Hepatocyte (in vitro differentiated cells): ENCODE measurements at regions not wholly inside any gene's neighbourhood (a gene's known extent, or its start where the extent isn't known, plus 50 kb on each side); places are given as distances from the start of the nearest gene placed in this dataset.

Experiments
- DNase-seq: peaks from one replicate; pipeline ENCODE4 v3.0.0-alpha.2; 2016; ENCODE audit warnings: low spot score
- H2AFZ ChIP-seq: fragments of 200-600 bp; sonication (generic); 2 replicates; pipeline ENCODE4 v1.6.0; 2016; ENCODE audit warnings: antibody characterized with exemption, mild to moderate bottlenecking
- H3K27ac ChIP-seq: fragments of 200-600 bp; sonication (generic); 2 replicates; pipeline ENCODE4 v1.5.1; 2016; ENCODE audit warnings: mild to moderate bottlenecking
- H3K27me3 ChIP-seq: fragments of 200-600 bp; sonication (generic); 2 replicates; pipeline ENCODE4 v1.6.1; 2016
- H3K36me3 ChIP-seq: fragments of 200-600 bp; sonication (generic); replicated peaks from 2 replicates; pipeline ENCODE4 v1.5.1; 2016; ENCODE audit warnings: low read depth; ENCODE audit not compliant: insufficient read depth
- H3K4me1 ChIP-seq: fragments of 200-600 bp; sonication (generic); 2 replicates; pipeline ENCODE4 v1.5.1; 2016; ENCODE audit warnings: mild to moderate bottlenecking, moderate library complexity; ENCODE audit not compliant: insufficient read depth
- H3K4me2 ChIP-seq: fragments of 200-600 bp; sonication (generic); 2 replicates; pipeline ENCODE4 v1.6.0; 2016
- H3K4me3 ChIP-seq: fragments of 200-600 bp; sonication (generic); 2 replicates; pipeline ENCODE4 v1.5.1; 2016; ENCODE audit warnings: mild to moderate bottlenecking
- H3K79me2 ChIP-seq: fragments of 200-600 bp; sonication (generic); 2 replicates; pipeline ENCODE4 v1.6.0; 2017; ENCODE audit warnings: mild to moderate bottlenecking
- H3K9me2 ChIP-seq: fragments of 200-600 bp; sonication (generic); replicated peaks from 2 replicates; pipeline ENCODE4 v1.6.0; 2017; ENCODE audit warnings: mild to moderate bottlenecking; ENCODE audit not compliant: insufficient read depth
- H3K9me3 ChIP-seq: fragments of 200-600 bp; sonication (generic); 2 replicates; pipeline ENCODE4 v1.5.1; 2016; ENCODE audit warnings: low read depth, mild to moderate bottlenecking
- H4K20me1 ChIP-seq: fragments of 200-600 bp; sonication (generic); 2 replicates; pipeline ENCODE4 v1.6.0; 2016; ENCODE audit warnings: mild to moderate bottlenecking; ENCODE audit not compliant: insufficient read depth, poor library complexity, severe bottlenecking
- CTCF ChIP-seq: fragments of 200-600 bp; sonication (generic); IDR thresholded peaks from 2 replicates; pipeline ENCODE4 v1.5.1; 2016; ENCODE audit warnings: antibody characterized with exemption, mild to moderate bottlenecking; ENCODE audit not compliant: poor library complexity
- EZH2 ChIP-seq: fragments of 200-600 bp; sonication (generic); IDR thresholded peaks from 2 replicates; pipeline ENCODE4 v1.6.1; 2016; ENCODE audit warnings: antibody characterized with exemption, mild to moderate bottlenecking, borderline replicate concordance
- EZH2phosphoT487 ChIP-seq: fragments of 200-600 bp; sonication (generic); IDR thresholded peaks from one replicate; pipeline ENCODE4 v1.6.1; 2018; ENCODE audit warnings: antibody characterized with exemption, mild to moderate bottlenecking, low read depth, moderate library complexity; ENCODE audit not compliant: unreplicated experiment, severe bottlenecking
- WGBS: methylation state at CpG from one replicate; pipeline ENCODE4 v1.1.6; 2016; ENCODE audit warnings: low lambda C conversion rate; ENCODE audit errors: missing lambda C conversion rate; 5-methylcytosine and 5-hydroxymethylcytosine counted together

GRCh38 chr4:77229433-77229832 lies 72.4 kb downstream of the CCNG2 start:
- Histone ChIP-seq H4K20me1 (no peaks in the 10 kb centered on the region), H3K27me3 (no peaks in the 10 kb centered on the region), H2AFZ (no peak overlapping the region), H3K36me3 (no peaks in the 10 kb centered on the region), H3K4me1 (no peaks in the 10 kb centered on the region), H3K27ac (no peak overlapping the region), H3K9me2 (no peaks in the 10 kb centered on the region), H3K79me2 (no peaks in the 10 kb centered on the region), H3K9me3 (no peaks in the 10 kb centered on the region), H3K4me2 (no peak overlapping the region), H3K4me3 (no peak overlapping the region)
- WGBS: 90% methylated on average over 2 of the region's 2 CpGs
- TF ChIP-seq EZH2 (no peak), CTCF (no peak), EZH2phosphoT487 (no peak)
- no peak for DNase-seq

GRCh38 chr4:77232653-77233052 lies 75.6 kb downstream of the CCNG2 start:
- 67% methylated on average over 4 of the region's 4 CpGs for WGBS
- Histone ChIP-seq H3K27me3 (peaks cover 9% of the 10 kb centered on the region), H3K4me2 (no peak overlapping the region), H3K27ac (no peak overlapping the region), H3K4me1 (no peaks in the 10 kb centered on the region), H3K36me3 (no peaks in the 10 kb centered on the region), H2AFZ (no peak overlapping the region), H4K20me1 (no peaks in the 10 kb centered on the region), H3K9me3 (no peaks in the 10 kb centered on the region), H3K79me2 (no peaks in the 10 kb centered on the region), H3K9me2 (no peaks in the 10 kb centered on the region), H3K4me3 (no peak overlapping the region)
- peak; percentile 64 for DNase-seq
- no peak for TF ChIP-seq EZH2phosphoT487
- no peak for TF ChIP-seq EZH2
- TF ChIP-seq CTCF: no peak

- Histone ChIP-seq H3K9me2 (no peaks in the 10 kb centered on the region), H3K4me2 (no peak overlapping the region), H3K4me3 (no peak overlapping the region), H4K20me1 (no peaks in the 10 kb centered on the region), H3K27me3 (peaks cover 9% of the 10 kb centered on the region), H3K4me1 (no peaks in the 10 kb centered on the region), H3K79me2 (no peaks in the 10 kb centered on the region), H2AFZ (no peak overlapping the region), H3K27ac (no peak overlapping the region), H3K36me3 (no peaks in the 10 kb centered on the region), H3K9me3 (no peaks in the 10 kb centered on the region)
- WGBS: 77% methylated on average over 2 of the region's 2 CpGs
- TF ChIP-seq EZH2: no peak
- no peak for TF ChIP-seq CTCF
- TF ChIP-seq EZH2phosphoT487: no peak
- no peak for DNase-seq
These were observed 78.4 kb downstream of the CCNG2 start for GRCh38 chr4:77235289-77235854.

- Histone ChIP-seq H3K4me3 (no peak overlapping the region), H3K27me3 (peaks cover 9% of the 10 kb centered on the region), H4K20me1 (no peaks in the 10 kb centered on the region), H3K79me2 (no peaks in the 10 kb centered on the region), H3K27ac (no peak overlapping the region), H3K4me1 (no peaks in the 10 kb centered on the region), H3K36me3 (no peaks in the 10 kb centered on the region), H3K9me3 (no peaks in the 10 kb centered on the region), H3K4me2 (no peak overlapping the region), H3K9me2 (no peaks in the 10 kb centered on the region), H2AFZ (no peak overlapping the region)
- 83% methylated on average over 3 of the region's 3 CpGs for WGBS
- TF ChIP-seq EZH2phosphoT487 (no peak), CTCF (no peak), EZH2 (no peak)
- no peak for DNase-seq
These were observed 79.8 kb downstream of the CCNG2 start for GRCh38 chr4:77236806-77237205.
